Liver (tissue), 8 donors: ENCODE measurements at regions not wholly inside any gene's neighbourhood (a gene's known extent, or its start where the extent isn't known, plus 50 kb on each side); places are given as distances from the start of the nearest gene placed in this dataset.

ENCODE experiments used
- DNase-seq: peaks from one replicate; pipeline ENCODE4 v3.0.0-alpha.2; 2017; ENCODE audit warnings: low spot score
- H3K27ac ChIP-seq, 2 donors: one replicate each; pipeline ENCODE4 v1.7.0; 2013; ENCODE audit warnings: inconsistent platforms in 2 of 2, low read length in 2 of 2, control low read depth in 1 of 2, low read depth in 1 of 2, mild to moderate bottlenecking in 1 of 2
- H3K27me3 ChIP-seq, 4 donors: one replicate each; pipeline versions ENCODE4 v1.6.1 to v1.7.0; 2013; ENCODE audit warnings: low read length in 3 of 4, inconsistent platforms in 1 of 4, mild to moderate bottlenecking in 1 of 4, moderate library complexity in 1 of 4; ENCODE audit not compliant: control insufficient read depth in 4 of 4, insufficient read depth in 4 of 4
- H3K36me3 ChIP-seq, 4 donors: one replicate each; pipeline versions ENCODE4 v1.6.1 to v1.7.0; 2013; ENCODE audit warnings: low read length in 3 of 4, mild to moderate bottlenecking in 3 of 4, low read depth in 1 of 4, moderate library complexity in 1 of 4; ENCODE audit not compliant: control insufficient read depth in 4 of 4, insufficient read depth in 3 of 4
- H3K4me1 ChIP-seq, 4 donors: one replicate each; pipeline versions ENCODE4 v1.6.1 to v1.7.0; 2013; ENCODE audit warnings: low read length in 3 of 4, mild to moderate bottlenecking in 3 of 4, moderate library complexity in 1 of 4; ENCODE audit not compliant: control insufficient read depth in 4 of 4, insufficient read depth in 4 of 4
- H3K4me3 ChIP-seq, 3 donors: one replicate each; pipeline versions ENCODE4 v1.6.1 to v1.7.0; 2013; ENCODE audit warnings: low read length in 3 of 3, control low read depth in 1 of 3, low read depth in 1 of 3, mild to moderate bottlenecking in 1 of 3
- H3K9ac ChIP-seq, 2 donors: one replicate each; pipeline ENCODE4 v1.7.0; 2013; ENCODE audit warnings: low read length in 2 of 2, mild to moderate bottlenecking in 2 of 2, moderate library complexity in 2 of 2, control low read depth in 1 of 2, low read depth in 1 of 2
- H3K9me3 ChIP-seq, 4 donors: one replicate each; pipeline versions ENCODE4 v1.6.1 to v1.7.0; 2013; ENCODE audit warnings: low read length in 3 of 4; ENCODE audit not compliant: control insufficient read depth in 4 of 4
- EGR1 ChIP-seq, 2 donors: IDR thresholded peaks; 2 replicates each; pipeline ENCODE4 v1.6.1; 2016 to 2018; ENCODE audit warnings: antibody characterized with exemption in 2 of 2, low read depth in 2 of 2
- FOXA1 ChIP-seq: IDR thresholded peaks from 2 replicates; pipeline ENCODE4 v1.6.1; 2016; ENCODE audit warnings: antibody characterized with exemption
- FOXA2 ChIP-seq: IDR thresholded peaks from 2 replicates; pipeline ENCODE4 v1.6.1; 2016; ENCODE audit warnings: antibody characterized with exemption
- GABPA ChIP-seq, 2 donors: IDR thresholded peaks in 1 of 2; conservative IDR thresholded peaks in 1 of 2; 2 replicates each; pipeline ENCODE4 v1.6.1; 2016; ENCODE audit warnings: antibody characterized with exemption in 2 of 2, mild to moderate bottlenecking in 1 of 2, moderate library complexity in 1 of 2
- HNF4A ChIP-seq, 2 donors: conservative IDR thresholded peaks; 2 replicates each; pipeline ENCODE4 v1.6.1; 2016; ENCODE audit warnings: antibody characterized with exemption in 2 of 2, mild to moderate bottlenecking in 2 of 2
- HNF4G ChIP-seq: IDR thresholded peaks from 2 replicates; pipeline ENCODE4 v1.6.1; 2016; ENCODE audit warnings: antibody characterized with exemption
- JUND ChIP-seq, 2 donors: IDR thresholded peaks; 2 replicates each; pipeline ENCODE4 v1.6.1; 2016; ENCODE audit warnings: antibody characterized with exemption in 2 of 2
- MAX ChIP-seq: IDR thresholded peaks from 2 replicates; pipeline ENCODE4 v1.6.1; 2016; ENCODE audit warnings: antibody characterized with exemption
- NR2F2 ChIP-seq: IDR thresholded peaks from 2 replicates; pipeline ENCODE4 v1.6.1; 2016; ENCODE audit warnings: antibody characterized with exemption
- RAD21 ChIP-seq, 2 donors: IDR thresholded peaks; 2 replicates each; pipeline ENCODE4 v1.6.1; 2016; ENCODE audit warnings: antibody characterized with exemption in 2 of 2, mild to moderate bottlenecking in 2 of 2
- RXRA ChIP-seq, 2 donors: IDR thresholded peaks; 2 replicates each; pipeline ENCODE4 v1.6.1; 2017 to 2018; ENCODE audit warnings: antibody characterized with exemption in 2 of 2, mild to moderate bottlenecking in 1 of 2
- SP1 ChIP-seq: IDR thresholded peaks from 2 replicates; pipeline ENCODE4 v1.6.1; 2018; ENCODE audit warnings: antibody characterized with exemption, mild to moderate bottlenecking
- TAF1 ChIP-seq: conservative IDR thresholded peaks from 2 replicates; pipeline ENCODE4 v1.6.1; 2016; ENCODE audit warnings: antibody characterized with exemption, mild to moderate bottlenecking
- YY1 ChIP-seq: IDR thresholded peaks from 2 replicates; pipeline ENCODE4 v1.6.1; 2016; ENCODE audit warnings: antibody characterized with exemption, mild to moderate bottlenecking
- ZBTB33 ChIP-seq: IDR thresholded peaks from 2 replicates; pipeline ENCODE4 v1.6.1; 2016; ENCODE audit warnings: antibody characterized with exemption
- WGBS: extraction: QIAGEN DNeasy Blood & Tissue Kit; methylation state at CpG from one replicate; pipeline ENCODE4 v1.1.7; 2013; 5-methylcytosine and 5-hydroxymethylcytosine counted together
- TF ChIP-seq, protein P1 (sequence below): IDR thresholded peaks from 2 replicates; pipeline ENCODE4 v1.6.1; 2016; ENCODE audit warnings: antibody characterized with exemption, mild to moderate bottlenecking
- TF ChIP-seq, protein P2 (sequence below): IDR thresholded peaks from 2 replicates; pipeline ENCODE4 v1.6.1; 2016; ENCODE audit warnings: antibody characterized with exemption
- TF ChIP-seq, protein P3 (sequence below): fragments of 150-350 bp; IDR thresholded peaks from 2 replicates; pipeline ENCODE4 v1.5.1; 2017; ENCODE audit warnings: improper control_type of control experiment, low read depth, low read length; ENCODE audit not compliant: missing input control
- donor health status: healthy.
- donor health status: healthy.
- donor health status: healthy.
- donor health status: healthy.
- donor health status: healthy.

DNA sequence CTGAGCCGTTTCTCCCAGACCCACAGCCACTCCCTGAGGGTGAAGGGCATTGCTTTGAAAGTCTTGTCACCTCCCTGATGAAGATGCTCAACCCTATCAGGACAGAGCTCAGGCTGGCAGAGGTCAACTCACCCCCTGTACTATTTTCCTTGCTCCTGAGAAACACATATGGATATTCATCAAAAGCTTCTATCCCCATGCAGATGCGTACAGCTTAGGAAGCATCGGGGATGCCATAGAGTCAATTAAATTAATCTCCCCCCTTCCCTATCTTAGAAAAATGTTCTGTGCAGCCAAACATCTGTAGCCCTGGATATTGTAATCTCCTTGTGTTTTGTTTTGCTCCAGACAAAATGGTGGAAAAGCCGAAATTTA lies 67.2 kb downstream of the EMX2 start:
- 71% methylated on average over 4 of the region's 4 CpGs for WGBS
- TF ChIP-seq NR2F2 (no peak), GABPA (IDR thresholded peaks at IDR 0.05 in 1 of 2, conservative IDR thresholded peaks at IDR 0.05 in 1 of 2) (no peak), SP1 (no peak), YY1 (no peak), JUND (IDR thresholded peaks at IDR 0.05) (no peak), EGR1 (IDR thresholded peaks at IDR 0.05; ENCODE audit: low read depth in 2 of 2) (no peak), RXRA (IDR thresholded peaks at IDR 0.05) (no peak), RAD21 (IDR thresholded peaks at IDR 0.05) (no peak), TAF1 (no peak), MAX (no peak), ZBTB33 (no peak), FOXA1 (no peak), FOXA2 (no peak), HNF4G (no peak), HNF4A (conservative IDR thresholded peaks at IDR 0.05) (no peak)
- TF ChIP-seq, protein P1, sequence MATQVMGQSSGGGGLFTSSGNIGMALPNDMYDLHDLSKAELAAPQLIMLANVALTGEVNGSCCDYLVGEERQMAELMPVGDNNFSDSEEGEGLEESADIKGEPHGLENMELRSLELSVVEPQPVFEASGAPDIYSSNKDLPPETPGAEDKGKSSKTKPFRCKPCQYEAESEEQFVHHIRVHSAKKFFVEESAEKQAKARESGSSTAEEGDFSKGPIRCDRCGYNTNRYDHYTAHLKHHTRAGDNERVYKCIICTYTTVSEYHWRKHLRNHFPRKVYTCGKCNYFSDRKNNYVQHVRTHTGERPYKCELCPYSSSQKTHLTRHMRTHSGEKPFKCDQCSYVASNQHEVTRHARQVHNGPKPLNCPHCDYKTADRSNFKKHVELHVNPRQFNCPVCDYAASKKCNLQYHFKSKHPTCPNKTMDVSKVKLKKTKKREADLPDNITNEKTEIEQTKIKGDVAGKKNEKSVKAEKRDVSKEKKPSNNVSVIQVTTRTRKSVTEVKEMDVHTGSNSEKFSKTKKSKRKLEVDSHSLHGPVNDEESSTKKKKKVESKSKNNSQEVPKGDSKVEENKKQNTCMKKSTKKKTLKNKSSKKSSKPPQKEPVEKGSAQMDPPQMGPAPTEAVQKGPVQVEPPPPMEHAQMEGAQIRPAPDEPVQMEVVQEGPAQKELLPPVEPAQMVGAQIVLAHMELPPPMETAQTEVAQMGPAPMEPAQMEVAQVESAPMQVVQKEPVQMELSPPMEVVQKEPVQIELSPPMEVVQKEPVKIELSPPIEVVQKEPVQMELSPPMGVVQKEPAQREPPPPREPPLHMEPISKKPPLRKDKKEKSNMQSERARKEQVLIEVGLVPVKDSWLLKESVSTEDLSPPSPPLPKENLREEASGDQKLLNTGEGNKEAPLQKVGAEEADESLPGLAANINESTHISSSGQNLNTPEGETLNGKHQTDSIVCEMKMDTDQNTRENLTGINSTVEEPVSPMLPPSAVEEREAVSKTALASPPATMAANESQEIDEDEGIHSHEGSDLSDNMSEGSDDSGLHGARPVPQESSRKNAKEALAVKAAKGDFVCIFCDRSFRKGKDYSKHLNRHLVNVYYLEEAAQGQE: no peak
- TF ChIP-seq, protein P2, sequence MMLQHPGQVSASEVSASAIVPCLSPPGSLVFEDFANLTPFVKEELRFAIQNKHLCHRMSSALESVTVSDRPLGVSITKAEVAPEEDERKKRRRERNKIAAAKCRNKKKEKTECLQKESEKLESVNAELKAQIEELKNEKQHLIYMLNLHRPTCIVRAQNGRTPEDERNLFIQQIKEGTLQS: no peak
- TF ChIP-seq, protein P3, sequence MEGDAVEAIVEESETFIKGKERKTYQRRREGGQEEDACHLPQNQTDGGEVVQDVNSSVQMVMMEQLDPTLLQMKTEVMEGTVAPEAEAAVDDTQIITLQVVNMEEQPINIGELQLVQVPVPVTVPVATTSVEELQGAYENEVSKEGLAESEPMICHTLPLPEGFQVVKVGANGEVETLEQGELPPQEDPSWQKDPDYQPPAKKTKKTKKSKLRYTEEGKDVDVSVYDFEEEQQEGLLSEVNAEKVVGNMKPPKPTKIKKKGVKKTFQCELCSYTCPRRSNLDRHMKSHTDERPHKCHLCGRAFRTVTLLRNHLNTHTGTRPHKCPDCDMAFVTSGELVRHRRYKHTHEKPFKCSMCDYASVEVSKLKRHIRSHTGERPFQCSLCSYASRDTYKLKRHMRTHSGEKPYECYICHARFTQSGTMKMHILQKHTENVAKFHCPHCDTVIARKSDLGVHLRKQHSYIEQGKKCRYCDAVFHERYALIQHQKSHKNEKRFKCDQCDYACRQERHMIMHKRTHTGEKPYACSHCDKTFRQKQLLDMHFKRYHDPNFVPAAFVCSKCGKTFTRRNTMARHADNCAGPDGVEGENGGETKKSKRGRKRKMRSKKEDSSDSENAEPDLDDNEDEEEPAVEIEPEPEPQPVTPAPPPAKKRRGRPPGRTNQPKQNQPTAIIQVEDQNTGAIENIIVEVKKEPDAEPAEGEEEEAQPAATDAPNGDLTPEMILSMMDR: no peak
- Histone ChIP-seq H3K4me1 (no peaks in the 10 kb centered on the region), H3K4me3 (no peak overlapping the region), H3K36me3 (no peaks in the 10 kb centered on the region), H3K9me3 (no peaks in the 10 kb centered on the region), H3K9ac (no peak overlapping the region), H3K27me3 (peaks cover 0 to 6% (median 1%) of the 10 kb centered on the region in 4 donors), H3K27ac (no peak overlapping the region)
- DNase-seq: no peak
